Fibroblast of lung (primary cell): ENCODE measurements at regions not wholly inside any gene's neighbourhood (a gene's known extent, or its start where the extent isn't known, plus 50 kb on each side); places are given as distances from the start of the nearest gene placed in this dataset.

Experiments used
- DNase-seq, 2 donors: peaks; one replicate each; pipeline versions ENCODE4 v3.0.0 to v3.0.0-alpha.2; 2010; ENCODE audit warnings: low read depth in 2 of 2
- H2AFZ ChIP-seq: 2 replicates; pipeline ENCODE4 v1.5.1; 2012; ENCODE audit warnings: low read length, control low read depth, inconsistent platforms
- H3K27ac ChIP-seq: 2 replicates; pipeline ENCODE4 v1.5.1; 2011; ENCODE audit warnings: low read length, control low read depth; ENCODE audit not compliant: insufficient read depth
- H3K27me3 ChIP-seq: 2 replicates; pipeline ENCODE4 v1.5.1; 2011; ENCODE audit warnings: mild to moderate bottlenecking, low read length; ENCODE audit not compliant: control insufficient read depth, insufficient read depth
- H3K36me3 ChIP-seq: 2 replicates; pipeline ENCODE4 v1.5.1; 2011; ENCODE audit warnings: low read length; ENCODE audit not compliant: control insufficient read depth, insufficient read depth
- H3K4me1 ChIP-seq: 2 replicates; pipeline ENCODE4 v1.5.1; 2011; ENCODE audit warnings: low read length; ENCODE audit not compliant: control insufficient read depth, insufficient read depth; ENCODE audit errors: extremely low read depth
- H3K4me2 ChIP-seq: 2 replicates; pipeline ENCODE4 v1.5.1; 2011; ENCODE audit warnings: low read length, control low read depth; ENCODE audit not compliant: insufficient read depth; ENCODE audit errors: extremely low read depth
- H3K4me3 ChIP-seq, 4 experiments: fragments of 200-600 bp in 1 of 4; sonication (generic) in 1 of 4; replicated peaks in 1 of 4; 2 replicates each; pipeline ENCODE4 v1.5.1; 2011 to 2016; ENCODE audit warnings: low read length in 4 of 4, low read depth in 3 of 4, mild to moderate bottlenecking in 3 of 4, control low read depth in 2 of 4, inconsistent platforms in 1 of 4, mixed read lengths in 1 of 4; ENCODE audit not compliant: insufficient read depth in 1 of 4; ENCODE audit errors: control extremely low read depth in 1 of 4
- H3K79me2 ChIP-seq: 2 replicates; pipeline ENCODE4 v1.5.1; 2012; ENCODE audit warnings: mild to moderate bottlenecking, low read length, inconsistent platforms; ENCODE audit not compliant: control insufficient read depth, insufficient read depth
- H3K9ac ChIP-seq: 2 replicates; pipeline ENCODE4 v1.5.1; 2011; ENCODE audit warnings: mild to moderate bottlenecking, low read length, control low read depth; ENCODE audit not compliant: insufficient read depth
- H3K9me3 ChIP-seq: 2 replicates; pipeline ENCODE4 v1.5.1; 2012; ENCODE audit warnings: low read depth, low read length; ENCODE audit not compliant: control insufficient read depth, insufficient read depth
- H4K20me1 ChIP-seq: 2 replicates; pipeline ENCODE4 v1.5.1; 2011; ENCODE audit warnings: low read length; ENCODE audit not compliant: control insufficient read depth, insufficient read depth; ENCODE audit errors: extremely low read depth
- EZH2 ChIP-seq: IDR thresholded peaks from 2 replicates; pipeline ENCODE4 v1.5.1; 2012; ENCODE audit warnings: low read length, control low read depth, mild to moderate bottlenecking; ENCODE audit errors: missing control alignments
- TF ChIP-seq, protein P1 (sequence below), 2 donors: IDR thresholded peaks in 1 of 2; conservative IDR thresholded peaks in 1 of 2; 1 replicate in 1 of 2; 2 replicates in 1 of 2; pipeline ENCODE4 v1.5.1; 2011 to 2012; ENCODE audit warnings: low read length in 2 of 2, control low read depth in 1 of 2, inconsistent platforms in 1 of 2, low read depth in 1 of 2, mild to moderate bottlenecking in 1 of 2

DNA sequence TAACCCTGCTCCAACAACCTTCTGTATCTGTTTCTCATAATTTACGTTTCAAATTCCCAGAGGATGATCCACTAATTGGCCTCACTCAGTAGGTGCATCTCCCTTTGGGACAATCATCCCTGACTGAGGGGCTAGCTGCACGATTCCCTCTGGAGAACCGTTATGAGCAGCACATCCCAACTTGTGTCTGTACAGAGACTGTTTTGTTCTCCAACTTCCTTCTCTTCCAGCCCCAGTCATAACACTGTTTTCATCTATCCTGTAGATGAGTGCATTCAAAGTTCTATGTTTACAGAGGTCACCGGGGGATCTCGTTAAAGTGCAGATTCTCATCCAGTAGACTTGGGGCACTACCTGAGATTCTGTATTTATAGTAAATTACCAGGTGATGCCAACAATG is 187.2 kb downstream of the REEP3 start:
- TF ChIP-seq, protein P1, sequence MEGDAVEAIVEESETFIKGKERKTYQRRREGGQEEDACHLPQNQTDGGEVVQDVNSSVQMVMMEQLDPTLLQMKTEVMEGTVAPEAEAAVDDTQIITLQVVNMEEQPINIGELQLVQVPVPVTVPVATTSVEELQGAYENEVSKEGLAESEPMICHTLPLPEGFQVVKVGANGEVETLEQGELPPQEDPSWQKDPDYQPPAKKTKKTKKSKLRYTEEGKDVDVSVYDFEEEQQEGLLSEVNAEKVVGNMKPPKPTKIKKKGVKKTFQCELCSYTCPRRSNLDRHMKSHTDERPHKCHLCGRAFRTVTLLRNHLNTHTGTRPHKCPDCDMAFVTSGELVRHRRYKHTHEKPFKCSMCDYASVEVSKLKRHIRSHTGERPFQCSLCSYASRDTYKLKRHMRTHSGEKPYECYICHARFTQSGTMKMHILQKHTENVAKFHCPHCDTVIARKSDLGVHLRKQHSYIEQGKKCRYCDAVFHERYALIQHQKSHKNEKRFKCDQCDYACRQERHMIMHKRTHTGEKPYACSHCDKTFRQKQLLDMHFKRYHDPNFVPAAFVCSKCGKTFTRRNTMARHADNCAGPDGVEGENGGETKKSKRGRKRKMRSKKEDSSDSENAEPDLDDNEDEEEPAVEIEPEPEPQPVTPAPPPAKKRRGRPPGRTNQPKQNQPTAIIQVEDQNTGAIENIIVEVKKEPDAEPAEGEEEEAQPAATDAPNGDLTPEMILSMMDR (conservative IDR thresholded peaks at IDR 0.05 in 1 of 2, IDR thresholded peaks at IDR 0.05 in 1 of 2; ENCODE audit: low read depth in 1 of 2, low read length in 2 of 2) = no peak
- TF ChIP-seq EZH2 = no peak
- DNase-seq = no peak
- no peak overlapping the region for H3K4me3 ChIP-seq
- peaks cover 19% of the 10 kb centered on the region for H3K4me1 ChIP-seq
- H3K9ac ChIP-seq = no peak overlapping the region
- H2AFZ ChIP-seq = no peak overlapping the region
- H3K4me2 ChIP-seq = no peak overlapping the region
- no peaks in the 10 kb centered on the region for H3K36me3 ChIP-seq
- H3K27ac ChIP-seq = no peak overlapping the region
- no peaks in the 10 kb centered on the region for H4K20me1 ChIP-seq
- no peaks in the 10 kb centered on the region for H3K9me3 ChIP-seq
- H3K79me2 ChIP-seq = no peaks in the 10 kb centered on the region
- H3K27me3 ChIP-seq = no peaks in the 10 kb centered on the region

DNA sequence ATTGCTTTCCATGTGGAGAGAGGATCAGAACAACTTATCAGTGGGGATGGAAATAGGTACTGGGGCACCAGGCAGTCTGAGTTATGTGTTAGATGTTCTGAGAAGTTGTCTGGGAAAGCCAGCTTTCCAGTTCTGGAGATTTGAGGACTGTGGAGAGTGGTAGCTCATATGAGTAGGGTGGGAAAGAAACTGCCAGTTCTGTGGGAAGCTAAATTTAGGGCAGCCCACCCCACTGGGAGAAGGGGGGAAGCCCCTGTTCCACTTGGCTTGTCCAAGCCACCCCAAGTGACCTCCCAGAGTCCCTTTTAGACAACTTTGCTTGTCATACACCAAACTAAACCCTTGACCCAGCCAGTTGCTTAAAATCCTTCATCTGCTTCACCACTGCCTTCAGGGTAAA is 189.5 kb downstream of the REEP3 start:
- peaks cover 19% of the 10 kb centered on the region for H3K4me1 ChIP-seq
- H3K27ac ChIP-seq = no peak overlapping the region
- no peak for DNase-seq

DNA sequence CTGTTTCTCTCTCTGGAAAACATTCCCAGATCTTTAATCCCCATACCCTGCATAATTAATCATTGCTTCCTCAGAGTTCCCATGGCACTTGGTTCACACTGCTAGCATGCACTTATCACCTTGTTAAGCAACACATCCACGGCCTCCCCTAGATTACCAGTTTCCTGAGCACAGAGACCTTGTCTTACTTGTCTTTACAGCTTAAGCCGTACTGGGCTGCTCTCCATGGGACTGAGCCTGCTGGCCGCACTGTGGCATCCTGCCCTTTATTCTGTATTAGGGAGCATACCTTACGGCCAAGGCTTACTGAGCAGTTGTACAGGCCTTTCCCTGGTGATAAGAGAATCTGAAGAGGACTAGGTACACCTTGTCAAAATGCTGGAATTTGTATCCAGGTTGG is 190.2 kb downstream of the REEP3 start:
- no peaks in the 10 kb centered on the region for H3K27me3 ChIP-seq
- no peak overlapping the region for H3K27ac ChIP-seq
- H3K9ac ChIP-seq = no peak overlapping the region
- no peaks in the 10 kb centered on the region for H3K36me3 ChIP-seq
- no peaks in the 10 kb centered on the region for H3K79me2 ChIP-seq
- peaks cover 19% of the 10 kb centered on the region for H3K4me1 ChIP-seq
- no peak overlapping the region for H3K4me2 ChIP-seq
- H3K9me3 ChIP-seq = no peaks in the 10 kb centered on the region
- no peak overlapping the region for H3K4me3 ChIP-seq
- no peaks in the 10 kb centered on the region for H4K20me1 ChIP-seq
- H2AFZ ChIP-seq = no peak overlapping the region
- TF ChIP-seq, protein P1 (conservative IDR thresholded peaks at IDR 0.05 in 1 of 2, IDR thresholded peaks at IDR 0.05 in 1 of 2; ENCODE audit: low read depth in 1 of 2, low read length in 2 of 2) = no peak
- TF ChIP-seq EZH2 = no peak
- DNase-seq = peak; percentile 28 to 52

More for the DNA sequence above, 189.5 kb downstream of the REEP3 start:
- no peaks in the 10 kb centered on the region for H4K20me1 ChIP-seq
- H3K4me2 ChIP-seq = no peak overlapping the region
- no peak overlapping the region for H2AFZ ChIP-seq
- H3K79me2 ChIP-seq = no peaks in the 10 kb centered on the region
- H3K4me3 ChIP-seq = no peak overlapping the region
- no peak overlapping the region for H3K9ac ChIP-seq
- no peaks in the 10 kb centered on the region for H3K27me3 ChIP-seq
- H3K9me3 ChIP-seq = no peaks in the 10 kb centered on the region
- TF ChIP-seq, protein P1 (conservative IDR thresholded peaks at IDR 0.05 in 1 of 2, IDR thresholded peaks at IDR 0.05 in 1 of 2; ENCODE audit: low read depth in 1 of 2, low read length in 2 of 2) = no peak
- TF ChIP-seq EZH2 = no peak
- no peaks in the 10 kb centered on the region for H3K36me3 ChIP-seq
